ENCODE measurements at regions not wholly inside any gene's neighbourhood (a gene's known extent, or its start where the extent isn't known, plus 50 kb on each side); places are given as distances from the start of the nearest gene placed in this dataset.

DNA sequence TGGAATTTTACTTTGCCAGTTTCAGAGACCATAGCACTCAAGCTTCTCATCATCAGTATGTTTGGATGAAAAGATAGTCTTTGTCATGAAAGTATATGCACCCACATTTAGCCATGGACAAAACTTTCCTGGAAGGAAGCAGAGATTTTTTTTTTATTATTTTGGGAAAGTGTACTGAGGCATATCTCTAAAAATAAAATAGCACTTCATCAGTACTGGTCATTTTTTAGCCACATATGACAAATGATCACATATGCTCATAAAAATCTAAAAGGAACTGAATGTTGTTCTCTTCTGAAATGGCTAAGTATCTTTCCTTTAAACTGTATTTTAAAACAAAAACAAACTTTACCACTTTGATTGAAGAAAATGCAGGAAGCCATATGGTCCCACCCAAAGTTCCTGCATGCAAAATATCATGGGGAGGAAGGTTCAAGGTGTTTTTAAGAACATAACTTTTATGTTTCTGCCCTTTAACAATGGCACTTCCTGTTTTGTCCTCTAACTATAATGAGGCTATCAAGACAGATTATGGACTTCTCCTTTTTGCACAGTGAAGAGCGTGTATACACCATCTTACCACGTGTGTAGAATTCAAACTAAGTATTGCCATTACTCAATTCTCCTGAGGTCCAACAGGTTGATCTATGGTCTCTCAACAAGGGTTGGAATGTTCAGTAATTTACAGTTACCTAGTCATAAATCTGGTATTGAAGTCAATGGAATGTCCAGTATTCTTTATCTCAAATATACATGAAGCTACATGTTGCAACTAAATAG is 77.1 kb upstream of the SLC39A10 start:
- CTCF ChIA-PET: interaction anchor here (0.7 to 1.2 kb wide), 2 partner anchors 260 to 482 kb away, joined by 3 to 4 read pairs; no protein-coding TSS in a partner anchor
- no peak for DNase-seq
- Histone ChIP-seq H3K27me3 (ENCODE audit: insufficient read depth) (no peaks in the 10 kb centered on the region), H3K9ac (no peak overlapping the region), H3K4me3 (ENCODE audit: low read depth in 2 of 2, low read length in 1 of 2) (no peak overlapping the region), H3K4me2 (no peak overlapping the region), H4K20me1 (ENCODE audit: insufficient read depth) (no peaks in the 10 kb centered on the region), H3K36me3 (replicated peaks in 1 of 2; ENCODE audit: control insufficient read depth in 1 of 2, insufficient read depth in 2 of 2, low read length in 1 of 2) (no peaks in the 10 kb centered on the region), H3K9me2 (no peaks in the 10 kb centered on the region), H3K9me3 (no peaks in the 10 kb centered on the region), H3K79me2 (ENCODE audit: insufficient read depth) (no peaks in the 10 kb centered on the region), H3F3A (replicated peaks; ENCODE audit: insufficient read depth) (no peaks in the 10 kb centered on the region), H2AFZ (ENCODE audit: low read depth) (peak overlapping the region; percentile 38; the same call in 1 of the 2 replicates), H3K4me1 (ENCODE audit: control insufficient read depth in 1 of 2, insufficient read depth in 2 of 2, low read depth in 1 of 2, low read length in 1 of 2) (peaks cover 3 to 4% of the 10 kb centered on the region in 2 experiments; a peak in 2 of 4 replicates), H3K27ac (ENCODE audit: low read depth in 2 of 2, low read length in 1 of 2) (no peak overlapping the region)
- POLR2A ChIA-PET: no interaction called here
- TF ChIP-seq YY1 (IDR thresholded peaks at IDR 0.05; ENCODE audit: low read depth): no peak
- no peak for TF ChIP-seq EP300 (IDR thresholded peaks at IDR 0.05; ENCODE audit: borderline replicate concordance in 1 of 2, low read depth in 1 of 2, low read length in 1 of 2)
- TF ChIP-seq RFX5 (IDR thresholded peaks at IDR 0.05; ENCODE audit: low read length): no peak
- TF ChIP-seq NFIC (IDR thresholded peaks at IDR 0.05; ENCODE audit: borderline replicate concordance): no peak
- no peak for TF ChIP-seq EZH2phosphoT487 (IDR thresholded peaks at IDR 0.05; ENCODE audit: borderline replicate concordance, low read depth)
- no peak for TF ChIP-seq TAF1 (IDR thresholded peaks at IDR 0.05; ENCODE audit: borderline replicate concordance, low read depth, low read length)
- TF ChIP-seq NRF1 (IDR thresholded peaks at IDR 0.05; ENCODE audit: low read depth, low read length): no peak
- TF ChIP-seq ELF1 (IDR thresholded peaks at IDR 0.05): no peak
- TF ChIP-seq MXI1 (IDR thresholded peaks at IDR 0.05; ENCODE audit: low read depth, low read length): no peak
- no peak for TF ChIP-seq RAD21 (IDR thresholded peaks at IDR 0.05; ENCODE audit: low read length)
- no peak for TF ChIP-seq SMC3 (IDR thresholded peaks at IDR 0.05; ENCODE audit: low read depth, low read length)
- no peak for TF ChIP-seq CHD2 (IDR thresholded peaks at IDR 0.05; ENCODE audit: low read length, partially characterized antibody)
- 90% methylated on average over 2 of the region's 2 CpGs for WGBS (ENCODE audit: low lambda C conversion rate)

- no peak overlapping the region for H3K4me3 ChIP-seq (ENCODE audit: low read depth in 2 of 2, low read length in 1 of 2)
- 0 out of 2 replicates have a peak overlapping the region, but pooled peaks have one; percentile 8 for H3K4me2 ChIP-seq
- no peaks in the 10 kb centered on the region for H3K79me2 ChIP-seq (ENCODE audit: insufficient read depth)
- H3K36me3 ChIP-seq (replicated peaks in 1 of 2; ENCODE audit: control insufficient read depth in 1 of 2, insufficient read depth in 2 of 2, low read length in 1 of 2): no peaks in the 10 kb centered on the region
- H3K27me3 ChIP-seq (ENCODE audit: insufficient read depth): no peaks in the 10 kb centered on the region
- no peaks in the 10 kb centered on the region for H3F3A ChIP-seq (replicated peaks; ENCODE audit: insufficient read depth)
- ChIA-PET CTCF (interaction anchor here (0.6 to 4.8 kb wide), 9 partner anchors 10 to 363 kb away, joined by 3 to 37 read pairs (median 5); no protein-coding TSS in a partner anchor), POLR2A (no interaction called here)
- H3K27ac ChIP-seq (ENCODE audit: low read depth in 2 of 2, low read length in 1 of 2): peak overlapping the region in 1 of 2 experiments; percentile 16; a peak in 3 of 4 replicates
- 19% methylated on average over 4 of the region's 4 CpGs for WGBS (ENCODE audit: low lambda C conversion rate)
- H3K9me2 ChIP-seq: no peaks in the 10 kb centered on the region
- H4K20me1 ChIP-seq (ENCODE audit: insufficient read depth): no peaks in the 10 kb centered on the region
- H3K9me3 ChIP-seq: no peaks in the 10 kb centered on the region
- TF ChIP-seq EP300 (IDR thresholded peaks at IDR 0.05; ENCODE audit: borderline replicate concordance in 1 of 2, low read depth in 1 of 2, low read length in 1 of 2) (0 out of 4 replicates have a peak, but pooled peaks of 1 of the 2 experiments have one; percentile 10), JUND (IDR thresholded peaks at IDR 0.05) (peak; percentile 65; the same call in 1 of the 2 replicates), SMC3 (IDR thresholded peaks at IDR 0.05; ENCODE audit: low read depth, low read length) (0 out of 2 replicates have a peak, but pooled peaks have one; percentile 20), TCF12 (IDR thresholded peaks at IDR 0.05) (peak; percentile 37), FOSL2 (IDR thresholded peaks at IDR 0.05; ENCODE audit: borderline replicate concordance, low read depth) (peak; percentile 76), RAD21 (IDR thresholded peaks at IDR 0.05; ENCODE audit: low read length) (peak; percentile 52), CTCF (IDR thresholded peaks at IDR 0.05) (peak; percentile 43), RXRA (IDR thresholded peaks at IDR 0.05; ENCODE audit: borderline replicate concordance, low read depth) (no peak)
- TF ChIP-seq, protein P1, sequence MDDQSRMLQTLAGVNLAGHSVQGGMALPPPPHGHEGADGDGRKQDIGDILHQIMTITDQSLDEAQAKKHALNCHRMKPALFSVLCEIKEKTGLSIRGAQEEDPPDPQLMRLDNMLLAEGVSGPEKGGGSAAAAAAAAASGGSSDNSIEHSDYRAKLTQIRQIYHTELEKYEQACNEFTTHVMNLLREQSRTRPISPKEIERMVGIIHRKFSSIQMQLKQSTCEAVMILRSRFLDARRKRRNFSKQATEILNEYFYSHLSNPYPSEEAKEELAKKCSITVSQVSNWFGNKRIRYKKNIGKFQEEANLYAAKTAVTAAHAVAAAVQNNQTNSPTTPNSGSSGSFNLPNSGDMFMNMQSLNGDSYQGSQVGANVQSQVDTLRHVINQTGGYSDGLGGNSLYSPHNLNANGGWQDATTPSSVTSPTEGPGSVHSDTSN (IDR thresholded peaks at IDR 0.05): peak; percentile 71
- TF ChIP-seq, protein P2, sequence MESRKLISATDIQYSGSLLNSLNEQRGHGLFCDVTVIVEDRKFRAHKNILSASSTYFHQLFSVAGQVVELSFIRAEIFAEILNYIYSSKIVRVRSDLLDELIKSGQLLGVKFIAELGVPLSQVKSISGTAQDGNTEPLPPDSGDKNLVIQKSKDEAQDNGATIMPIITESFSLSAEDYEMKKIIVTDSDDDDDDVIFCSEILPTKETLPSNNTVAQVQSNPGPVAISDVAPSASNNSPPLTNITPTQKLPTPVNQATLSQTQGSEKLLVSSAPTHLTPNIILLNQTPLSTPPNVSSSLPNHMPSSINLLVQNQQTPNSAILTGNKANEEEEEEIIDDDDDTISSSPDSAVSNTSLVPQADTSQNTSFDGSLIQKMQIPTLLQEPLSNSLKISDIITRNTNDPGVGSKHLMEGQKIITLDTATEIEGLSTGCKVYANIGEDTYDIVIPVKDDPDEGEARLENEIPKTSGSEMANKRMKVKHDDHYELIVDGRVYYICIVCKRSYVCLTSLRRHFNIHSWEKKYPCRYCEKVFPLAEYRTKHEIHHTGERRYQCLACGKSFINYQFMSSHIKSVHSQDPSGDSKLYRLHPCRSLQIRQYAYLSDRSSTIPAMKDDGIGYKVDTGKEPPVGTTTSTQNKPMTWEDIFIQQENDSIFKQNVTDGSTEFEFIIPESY (IDR thresholded peaks at IDR 0.05; ENCODE audit: borderline replicate concordance, low read depth): no peak
- H2AFZ ChIP-seq (ENCODE audit: low read depth): peak overlapping the region; percentile 24; the same call in 1 of the 2 replicates
- H3K9ac ChIP-seq: 0 out of 2 replicates have a peak overlapping the region, but pooled peaks have one; percentile 8
- peaks cover 3 to 4% of the 10 kb centered on the region in 2 experiments; a peak in 2 of 4 replicates for H3K4me1 ChIP-seq (ENCODE audit: control insufficient read depth in 1 of 2, insufficient read depth in 2 of 2, low read depth in 1 of 2, low read length in 1 of 2)
- peak; percentile 25 for DNase-seq
Observed at GRCh38 chr2:195575879-195576401, 81.1 kb upstream of the SLC39A10 start.
